Stimulated activated CD8-positive, alpha-beta memory T cell treated with anti-CD3 and anti-CD28 coated beads, Interleukin-4, amount 100 ng/mL, for 24 hours (primary cell): ENCODE measurements at regions not wholly inside any gene's neighbourhood (a gene's known extent, or its start where the extent isn't known, plus 50 kb on each side); places are given as distances from the start of the nearest gene placed in this dataset.
"Not testable (repeated sequence)": the region's sequence is repeated elsewhere in the genome, so short reads cannot be mapped to it uniquely, and the experiment has no call there.

Experiments used
- DNase-seq: peaks from one replicate; pipeline ENCODE4 v3.0.0-alpha.2; 2020; ENCODE audit warnings: low read depth

DNA sequence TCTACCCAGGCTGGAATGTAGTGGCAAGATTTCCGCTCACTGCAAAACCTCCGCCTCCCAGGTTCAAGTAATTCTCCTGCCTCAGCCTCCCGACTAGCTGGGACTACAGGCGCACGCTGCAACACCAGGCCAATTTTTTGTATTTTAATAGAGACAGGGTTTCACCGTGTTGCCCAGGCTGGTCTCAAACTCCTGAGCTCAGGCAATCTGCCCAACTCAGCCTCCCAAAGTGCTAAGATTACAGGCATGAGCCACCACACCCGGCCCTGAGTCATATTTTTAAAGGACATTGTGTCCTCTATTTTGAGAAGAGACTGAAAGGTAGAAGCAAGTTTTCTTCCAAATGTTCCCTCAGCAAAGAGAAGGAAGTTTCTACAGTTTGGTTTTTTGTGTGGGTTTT is 227.1 kb downstream of the KCTD12 start:
- DNase-seq = not testable (repeated sequence)

- no peak for DNase-seq
These were observed 229.7 kb downstream of the KCTD12 start for GRCh38 chr13:76656500-76656899.

- no peak for DNase-seq
These were observed 230.1 kb downstream of the KCTD12 start for GRCh38 chr13:76656056-76656455.

- no peak for DNase-seq
These were observed 231.9 kb downstream of the KCTD12 start for GRCh38 chr13:76654263-76654662.

- no peak for DNase-seq
These were observed 234.9 kb downstream of the KCTD12 start for GRCh38 chr13:76651286-76651685.

- DNase-seq = no peak
These were observed 238.7 kb downstream of the KCTD12 start for GRCh38 chr13:76647550-76647949.

DNA sequence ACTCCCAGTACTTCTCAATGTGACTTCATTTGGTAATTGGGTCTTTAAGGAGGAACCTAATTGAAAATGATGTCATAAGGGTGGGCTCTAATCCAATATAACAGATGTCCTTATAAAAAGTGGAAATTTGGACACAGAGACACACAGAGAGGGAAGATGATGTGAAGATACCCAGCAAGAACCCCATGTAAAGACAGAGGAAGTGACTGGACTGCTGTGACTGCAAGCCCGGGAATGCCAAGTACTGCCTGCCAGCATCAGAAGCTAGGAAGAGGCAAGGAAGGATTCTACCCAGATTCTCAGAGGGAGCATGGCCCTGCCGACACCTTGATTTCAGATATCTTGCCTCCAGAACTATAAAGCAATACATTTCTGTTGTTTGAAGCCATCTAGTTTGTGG is 239.3 kb downstream of the KCTD12 start:
- no peak for DNase-seq

GRCh38 chr13:76645632-76646031 is 240.6 kb downstream of the KCTD12 start:
- no peak for DNase-seq

DNA sequence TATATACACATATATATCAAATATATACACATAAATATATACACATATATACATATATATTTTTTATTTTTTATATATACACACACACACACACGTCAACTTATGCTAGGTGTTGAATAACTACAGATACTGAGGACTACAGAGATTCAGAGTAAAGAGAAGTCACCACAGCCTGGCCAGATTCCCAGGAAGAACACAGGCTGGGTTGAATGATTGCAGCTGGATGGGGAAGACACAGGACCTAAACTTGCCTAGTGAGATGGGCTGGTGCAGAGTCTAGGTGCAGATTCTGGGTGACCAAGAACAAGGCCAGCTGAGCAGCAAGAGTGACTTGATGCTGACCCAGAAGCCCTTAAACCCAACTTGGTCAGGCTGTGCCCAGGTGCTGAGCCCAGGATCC is 241.3 kb downstream of the KCTD12 start:
- no peak for DNase-seq

GRCh38 chr13:76643596-76643995 is 242.6 kb downstream of the KCTD12 start:
- no peak for DNase-seq

- no peak for DNase-seq
These were observed 245.1 kb downstream of the KCTD12 start for GRCh38 chr13:76641056-76641455.

GRCh38 chr13:76638882-76639281 is 247.3 kb downstream of the KCTD12 start:
- no peak for DNase-seq

DNA sequence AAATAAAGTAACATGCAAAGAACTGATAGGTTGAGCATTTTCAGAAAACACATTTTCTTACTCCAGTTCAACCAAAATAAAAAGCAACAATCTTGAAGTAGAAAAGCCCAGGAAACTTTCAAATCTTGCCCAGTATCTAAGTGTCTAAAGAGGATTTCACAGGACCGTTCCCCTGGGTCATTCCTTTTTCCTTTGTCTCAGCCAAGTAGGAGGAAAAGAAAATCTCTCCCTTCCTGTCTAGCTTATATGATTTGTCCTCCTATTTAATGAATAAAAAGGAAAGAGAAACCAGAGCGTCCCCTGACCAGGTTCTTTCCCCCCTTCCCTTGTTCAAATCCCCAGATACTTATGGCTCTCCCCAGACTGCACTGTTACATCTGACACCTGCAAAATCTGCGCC is 248.0 kb downstream of the KCTD12 start:
- DNase-seq = no peak

DNA sequence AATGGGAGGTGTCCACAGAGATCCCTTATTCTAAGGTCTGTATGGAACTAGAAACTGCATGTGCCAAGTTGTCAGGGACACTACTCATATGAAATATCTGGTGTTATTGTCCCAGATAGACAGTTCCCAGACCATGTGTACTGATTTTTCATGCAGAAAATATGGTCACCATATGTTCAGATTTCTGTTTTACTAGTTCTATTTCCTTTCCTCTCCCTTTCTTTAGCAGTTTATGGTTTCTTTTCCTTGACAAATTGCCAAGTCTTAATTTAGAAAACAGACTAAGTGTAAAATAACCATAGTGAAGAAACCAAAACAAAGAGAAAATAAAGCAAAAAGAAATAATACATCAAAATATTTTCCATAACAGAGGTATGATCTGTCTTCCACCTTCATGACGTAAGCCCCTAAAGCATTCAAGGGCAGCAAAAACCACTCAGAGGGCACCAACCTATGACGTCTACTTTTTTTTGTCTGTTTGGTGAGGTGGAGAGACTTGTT is 248.5 kb downstream of the KCTD12 start:
- DNase-seq = no peak

DNA sequence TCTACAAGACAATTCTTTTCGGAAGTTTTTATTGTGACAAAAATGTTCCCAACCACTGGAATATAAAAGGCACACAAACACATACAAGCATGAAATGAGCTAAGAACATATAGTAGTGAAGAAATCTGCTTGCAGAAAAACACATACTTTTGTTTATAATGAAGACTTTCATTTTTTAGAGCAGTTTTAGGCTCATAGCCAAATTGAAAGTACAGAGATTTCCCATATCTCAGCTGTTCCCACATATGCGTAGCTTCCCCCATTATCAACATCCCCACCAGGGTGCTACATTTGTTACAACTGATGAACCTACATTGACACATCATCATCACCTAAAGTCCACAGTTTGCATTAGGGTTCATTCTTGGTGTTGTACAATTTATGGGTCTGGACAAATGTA is 249.4 kb downstream of the KCTD12 start:
- DNase-seq = no peak

GRCh38 chr13:76635232-76636230 is 250.7 kb downstream of the KCTD12 start:
- DNase-seq = no peak

DNA sequence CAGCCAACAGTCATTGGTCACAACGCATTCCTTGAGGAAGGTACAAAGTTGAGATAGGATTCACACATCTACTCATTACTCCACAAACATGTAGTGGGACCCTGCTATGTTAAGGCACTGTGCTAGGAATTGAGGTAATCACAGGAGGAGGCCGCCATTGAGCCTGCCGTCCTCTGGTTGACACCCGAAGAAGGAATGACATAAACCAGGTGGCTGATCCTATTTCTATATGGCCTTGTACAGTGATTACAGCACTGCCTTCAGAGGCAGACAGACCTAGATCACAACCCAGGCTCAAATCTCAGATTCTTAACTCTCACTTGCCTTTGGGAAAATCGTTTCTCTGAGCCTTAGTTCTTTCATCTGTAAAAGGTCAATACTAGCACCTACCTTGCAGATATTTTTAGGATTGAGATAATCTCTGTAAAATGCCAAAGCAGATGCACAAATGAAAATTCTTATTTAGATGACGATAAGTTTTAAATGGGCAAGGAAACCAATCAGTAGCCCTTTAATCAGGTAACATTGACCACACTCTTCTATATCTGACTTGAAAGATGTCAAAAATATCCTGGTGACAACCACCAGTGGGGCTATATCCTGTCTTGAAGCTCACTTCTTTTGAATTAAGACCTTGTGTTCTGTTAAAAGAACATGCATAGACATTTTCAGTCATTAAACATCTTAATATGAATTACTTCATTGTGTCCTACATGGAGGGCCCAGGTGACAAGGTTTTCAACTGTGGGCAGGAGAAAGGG is 251.6 kb downstream of the KCTD12 start:
- DNase-seq = no peak

DNA sequence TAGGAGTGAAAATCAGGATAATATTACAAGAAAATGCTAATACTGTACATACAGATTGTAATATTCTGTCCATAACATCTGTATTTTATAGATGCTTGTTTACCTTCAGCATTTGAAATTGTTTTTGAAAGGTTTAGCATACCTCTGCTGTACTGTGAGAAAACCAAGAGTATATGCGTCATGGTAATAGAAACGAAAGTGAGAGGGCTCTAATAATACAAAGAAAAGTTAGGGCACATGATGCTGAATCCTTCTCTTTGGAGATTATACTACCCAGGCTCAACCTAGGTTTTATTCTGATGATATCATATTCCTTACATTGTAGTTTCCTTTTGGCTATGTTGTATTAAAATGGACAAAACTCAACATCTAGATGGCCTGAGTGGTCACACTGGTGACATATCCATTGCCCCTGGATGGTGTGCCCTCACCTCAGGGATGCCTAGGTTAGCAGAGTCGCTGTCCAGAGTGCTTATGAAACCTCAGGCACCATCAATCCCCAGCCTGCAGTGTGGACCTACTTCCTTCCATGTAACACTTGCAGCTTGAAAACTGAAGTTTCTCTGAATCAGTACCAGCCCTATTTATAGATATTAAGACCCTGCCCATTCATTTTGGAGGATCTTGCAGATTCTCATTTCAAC is 253.7 kb downstream of the KCTD12 start:
- DNase-seq = no peak

GRCh38 chr13:76630629-76631230 is 255.5 kb downstream of the KCTD12 start:
- no peak for DNase-seq

DNA sequence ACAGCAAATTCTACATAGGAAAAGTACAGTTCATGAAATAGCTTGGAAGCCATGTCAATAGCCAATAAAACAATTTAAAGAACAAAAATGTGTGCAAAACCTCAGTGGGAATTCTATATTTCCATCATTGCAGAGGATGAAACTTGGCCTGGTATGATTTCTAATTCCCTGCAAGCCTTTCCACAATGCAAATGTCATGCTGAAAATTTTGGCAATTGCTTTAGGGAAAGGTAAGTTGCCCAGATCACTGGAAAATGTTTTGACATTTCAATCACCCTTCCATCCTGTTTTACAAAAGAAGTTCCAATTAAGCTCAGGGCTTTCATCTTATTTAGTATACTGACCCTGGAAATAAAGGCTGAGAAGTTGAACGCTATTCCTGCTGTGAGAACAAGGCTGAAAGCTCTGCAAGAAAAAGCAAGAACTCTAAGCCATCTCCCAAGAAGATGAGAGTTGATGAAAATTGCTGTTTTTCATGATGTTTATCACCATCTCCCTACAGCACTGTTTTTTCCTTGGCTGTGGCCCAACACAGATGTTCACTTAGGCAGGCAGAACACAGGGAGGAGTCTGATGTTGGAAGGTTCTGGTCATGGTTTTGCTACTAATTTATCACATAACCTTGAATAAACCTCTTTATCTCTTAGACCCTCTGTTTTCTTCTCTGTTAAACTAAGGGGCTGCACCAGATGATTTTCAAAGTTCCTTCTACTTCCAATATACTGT is 263.7 kb downstream of the KCTD12 start:
- DNase-seq = no peak

DNA sequence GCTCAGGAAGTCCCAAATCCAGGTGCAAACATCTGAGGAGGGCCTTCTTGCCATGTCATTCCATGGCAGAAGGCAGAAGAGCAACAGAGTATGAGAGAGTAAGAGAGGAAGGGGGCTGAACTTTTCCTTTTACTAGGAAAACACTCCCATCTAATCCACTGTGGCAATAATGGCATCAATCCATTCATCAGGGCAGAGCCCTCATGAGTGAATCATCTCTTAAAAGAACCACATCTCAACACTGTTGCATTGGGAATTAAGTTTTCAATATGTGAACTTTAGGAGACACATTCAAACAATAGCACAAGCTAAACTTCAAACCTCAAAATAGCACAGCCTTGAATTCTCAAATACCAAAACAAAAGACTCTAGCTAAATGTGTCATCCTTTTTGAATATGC is 264.5 kb downstream of the KCTD12 start:
- no peak for DNase-seq
